IgD-negative memory B cell (primary cell): ENCODE measurements at regions not wholly inside any gene's neighbourhood (a gene's known extent, or its start where the extent isn't known, plus 50 kb on each side); places are given as distances from the start of the nearest gene placed in this dataset.

Experiments
- H3K27ac Mint-ChIP-seq, 3 donors: one replicate each; pipeline ENCODE4 v1.8.0; 2020 to 2022; ENCODE audit warnings: mild to moderate bottlenecking in 3 of 3, mixed read lengths in 3 of 3, moderate library complexity in 1 of 3
- H3K27me3 Mint-ChIP-seq: one replicate; pipeline ENCODE4 v1.8.0; 2021; ENCODE audit warnings: mixed read lengths
- H3K36me3 Mint-ChIP-seq: one replicate; pipeline ENCODE4 v1.8.0; 2020; ENCODE audit warnings: mild to moderate bottlenecking, mixed read lengths
- H3K4me1 Mint-ChIP-seq, 3 donors: one replicate each; pipeline ENCODE4 v1.8.0; 2020 to 2022; ENCODE audit warnings: mixed read lengths in 3 of 3, mild to moderate bottlenecking in 1 of 3
- H3K4me3 Mint-ChIP-seq, 4 donors: one replicate each; pipeline ENCODE4 v1.8.0; 2020 to 2022; ENCODE audit warnings: mild to moderate bottlenecking in 4 of 4, mixed read lengths in 4 of 4, moderate library complexity in 3 of 4
- H3K9me3 Mint-ChIP-seq, 3 donors: one replicate each; pipeline ENCODE4 v1.8.0; 2020 to 2021; ENCODE audit warnings: mixed read lengths in 3 of 3, mild to moderate bottlenecking in 1 of 3

GRCh38 chr13:105107781-105108180, 1427.7 kb downstream of the EFNB2 start:
- H3K36me3 Mint-ChIP-seq = peaks cover 2% of the 10 kb centered on the region
- H3K4me3 Mint-ChIP-seq = no peak overlapping the region
- peaks cover 0 to 2% (median 0%) of the 10 kb centered on the region in 3 donors for H3K4me1 Mint-ChIP-seq
- no peak overlapping the region for H3K27ac Mint-ChIP-seq
- H3K27me3 Mint-ChIP-seq = no peaks in the 10 kb centered on the region
- H3K9me3 Mint-ChIP-seq = no peaks in the 10 kb centered on the region

- no peaks in the 10 kb centered on the region for H3K27me3 Mint-ChIP-seq
- H3K9me3 Mint-ChIP-seq = no peaks in the 10 kb centered on the region
- no peaks in the 10 kb centered on the region for H3K36me3 Mint-ChIP-seq
Measured at GRCh38 chr13:105105471-105105870, 1430.0 kb downstream of the EFNB2 start.

GRCh38 chr13:105097521-105097920, 1437.9 kb downstream of the EFNB2 start:
- Mint-ChIP-seq H3K4me1 (no peaks in the 10 kb centered on the region), H3K36me3 (no peaks in the 10 kb centered on the region), H3K4me3 (no peak overlapping the region), H3K9me3 (no peaks in the 10 kb centered on the region), H3K27me3 (no peaks in the 10 kb centered on the region), H3K27ac (no peak overlapping the region)

More at GRCh38 chr13:105105471-105105870, 1430.0 kb downstream of the EFNB2 start:
- Mint-ChIP-seq H3K4me3 (no peak overlapping the region), H3K27ac (no peak overlapping the region), H3K4me1 (peaks cover 0 to 2% (median 0%) of the 10 kb centered on the region in 3 donors)

GRCh38 chr13:105089858-105090643, 1445.4 kb downstream of the EFNB2 start:
- Mint-ChIP-seq H3K36me3 (no peaks in the 10 kb centered on the region), H3K9me3 (no peaks in the 10 kb centered on the region), H3K4me1 (no peaks in the 10 kb centered on the region), H3K4me3 (no peak overlapping the region), H3K27ac (no peak overlapping the region), H3K27me3 (no peaks in the 10 kb centered on the region)

- no peaks in the 10 kb centered on the region for H3K9me3 Mint-ChIP-seq
- H3K27me3 Mint-ChIP-seq = no peaks in the 10 kb centered on the region
- H3K4me3 Mint-ChIP-seq = no peak overlapping the region
- H3K4me1 Mint-ChIP-seq = no peaks in the 10 kb centered on the region
- no peak overlapping the region for H3K27ac Mint-ChIP-seq
- no peaks in the 10 kb centered on the region for H3K36me3 Mint-ChIP-seq
Measured at GRCh38 chr13:105087945-105088344, 1447.5 kb downstream of the EFNB2 start.

- H3K4me1 Mint-ChIP-seq = no peaks in the 10 kb centered on the region
- H3K27me3 Mint-ChIP-seq = no peaks in the 10 kb centered on the region
- no peak overlapping the region for H3K4me3 Mint-ChIP-seq
- H3K9me3 Mint-ChIP-seq = peaks cover 0 to 2% (median 0%) of the 10 kb centered on the region in 3 donors
- H3K36me3 Mint-ChIP-seq = no peaks in the 10 kb centered on the region
- H3K27ac Mint-ChIP-seq = no peak overlapping the region
Measured at GRCh38 chr13:105084931-105085330, 1450.5 kb downstream of the EFNB2 start.

GRCh38 chr13:105083992-105084391, 1451.5 kb downstream of the EFNB2 start:
- H3K4me3 Mint-ChIP-seq = no peak overlapping the region
- peaks cover 0 to 2% (median 0%) of the 10 kb centered on the region in 3 donors for H3K9me3 Mint-ChIP-seq
- H3K27me3 Mint-ChIP-seq = no peaks in the 10 kb centered on the region
- no peak overlapping the region for H3K27ac Mint-ChIP-seq
- H3K4me1 Mint-ChIP-seq = no peaks in the 10 kb centered on the region
- no peaks in the 10 kb centered on the region for H3K36me3 Mint-ChIP-seq

GRCh38 chr13:105074755-105075154, 1460.7 kb downstream of the EFNB2 start:
- H3K27ac Mint-ChIP-seq = no peak overlapping the region
- no peaks in the 10 kb centered on the region for H3K36me3 Mint-ChIP-seq
- H3K4me1 Mint-ChIP-seq = no peaks in the 10 kb centered on the region
- H3K9me3 Mint-ChIP-seq = no peaks in the 10 kb centered on the region
- no peaks in the 10 kb centered on the region for H3K27me3 Mint-ChIP-seq
- no peak overlapping the region for H3K4me3 Mint-ChIP-seq

GRCh38 chr13:105073041-105073440, 1462.4 kb downstream of the EFNB2 start:
- Mint-ChIP-seq H3K36me3 (no peaks in the 10 kb centered on the region), H3K4me3 (no peak overlapping the region), H3K27ac (no peak overlapping the region)

GRCh38 chr13:105070452-105070851, 1465.0 kb downstream of the EFNB2 start:
- Mint-ChIP-seq H3K4me1 (no peaks in the 10 kb centered on the region), H3K36me3 (no peaks in the 10 kb centered on the region), H3K9me3 (no peaks in the 10 kb centered on the region), H3K27ac (no peak overlapping the region), H3K27me3 (no peaks in the 10 kb centered on the region), H3K4me3 (no peak overlapping the region)

More at GRCh38 chr13:105073041-105073440, 1462.4 kb downstream of the EFNB2 start:
- Mint-ChIP-seq H3K27me3 (no peaks in the 10 kb centered on the region), H3K4me1 (no peaks in the 10 kb centered on the region), H3K9me3 (no peaks in the 10 kb centered on the region)

GRCh38 chr13:105069106-105069505, 1466.4 kb downstream of the EFNB2 start:
- Mint-ChIP-seq H3K9me3 (no peaks in the 10 kb centered on the region), H3K27ac (no peak overlapping the region), H3K27me3 (no peaks in the 10 kb centered on the region), H3K4me1 (no peaks in the 10 kb centered on the region), H3K36me3 (no peaks in the 10 kb centered on the region), H3K4me3 (no peak overlapping the region)

GRCh38 chr13:105063676-105064075, 1471.8 kb downstream of the EFNB2 start:
- H3K4me3 Mint-ChIP-seq = no peak overlapping the region
- no peaks in the 10 kb centered on the region for H3K27me3 Mint-ChIP-seq
- H3K4me1 Mint-ChIP-seq = no peaks in the 10 kb centered on the region
- no peak overlapping the region for H3K27ac Mint-ChIP-seq
- no peaks in the 10 kb centered on the region for H3K9me3 Mint-ChIP-seq
- no peaks in the 10 kb centered on the region for H3K36me3 Mint-ChIP-seq

GRCh38 chr13:105059786-105060185, 1475.7 kb downstream of the EFNB2 start:
- H3K27me3 Mint-ChIP-seq = no peaks in the 10 kb centered on the region
- H3K36me3 Mint-ChIP-seq = no peaks in the 10 kb centered on the region
- no peak overlapping the region for H3K27ac Mint-ChIP-seq
- H3K4me1 Mint-ChIP-seq = no peaks in the 10 kb centered on the region
- no peak overlapping the region for H3K4me3 Mint-ChIP-seq
- no peaks in the 10 kb centered on the region for H3K9me3 Mint-ChIP-seq

GRCh38 chr13:105058517-105058916, 1476.9 kb downstream of the EFNB2 start:
- Mint-ChIP-seq H3K4me1 (no peaks in the 10 kb centered on the region), H3K27ac (no peak overlapping the region), H3K9me3 (no peaks in the 10 kb centered on the region), H3K4me3 (no peak overlapping the region), H3K27me3 (no peaks in the 10 kb centered on the region), H3K36me3 (no peaks in the 10 kb centered on the region)

- Mint-ChIP-seq H3K9me3 (no peaks in the 10 kb centered on the region), H3K36me3 (no peaks in the 10 kb centered on the region), H3K27ac (no peak overlapping the region), H3K4me3 (no peak overlapping the region), H3K4me1 (no peaks in the 10 kb centered on the region), H3K27me3 (no peaks in the 10 kb centered on the region)
Measured at GRCh38 chr13:105052711-105053110, 1482.8 kb downstream of the EFNB2 start.

GRCh38 chr13:105050686-105051085, 1484.8 kb downstream of the EFNB2 start:
- no peaks in the 10 kb centered on the region for H3K27me3 Mint-ChIP-seq
- H3K9me3 Mint-ChIP-seq = no peaks in the 10 kb centered on the region
- no peaks in the 10 kb centered on the region for H3K36me3 Mint-ChIP-seq
- no peak overlapping the region for H3K4me3 Mint-ChIP-seq
- H3K4me1 Mint-ChIP-seq = no peaks in the 10 kb centered on the region
- H3K27ac Mint-ChIP-seq = no peak overlapping the region
